ENCODE measurements at regions not wholly inside any gene's neighbourhood (a gene's known extent, or its start where the extent isn't known, plus 50 kb on each side); places are given as distances from the start of the nearest gene placed in this dataset.

- H3K36me3 ChIP-seq (ENCODE audit: control insufficient read depth in 4 of 4, insufficient read depth in 3 of 4, low read depth in 1 of 4, low read length in 3 of 4), result no peaks in the 10 kb centered on the region
- H3K9me3 ChIP-seq (ENCODE audit: control insufficient read depth in 4 of 4, low read length in 3 of 4), result peaks cover 0 to 2% (median 0%) of the 10 kb centered on the region in 4 donors
- peaks cover 0 to 2% (median 0%) of the 10 kb centered on the region in 4 donors for H3K27me3 ChIP-seq (ENCODE audit: control insufficient read depth in 4 of 4, insufficient read depth in 4 of 4, low read length in 3 of 4)
- no peak for TF ChIP-seq FOXA2 (IDR thresholded peaks at IDR 0.05)
- no peak for TF ChIP-seq FOXA1 (IDR thresholded peaks at IDR 0.05)
- no peak overlapping the region for H3K9ac ChIP-seq (ENCODE audit: low read depth in 1 of 2, low read length in 2 of 2)
- no peaks in the 10 kb centered on the region for H3K4me1 ChIP-seq (ENCODE audit: control insufficient read depth in 4 of 4, insufficient read depth in 4 of 4, low read length in 3 of 4)
- H3K4me3 ChIP-seq (ENCODE audit: low read depth in 1 of 3, low read length in 3 of 3), result no peak overlapping the region
- WGBS, result 67% methylated on average over 1 of the region's 1 CpG
- DNase-seq (ENCODE audit: low spot score), result no peak
- H3K27ac ChIP-seq (ENCODE audit: low read depth in 1 of 2, low read length in 2 of 2), result no peak overlapping the region
These were observed 138.4 kb upstream of the ZP4 start for GRCh38 chr1:238029126-238029525.

DNA sequence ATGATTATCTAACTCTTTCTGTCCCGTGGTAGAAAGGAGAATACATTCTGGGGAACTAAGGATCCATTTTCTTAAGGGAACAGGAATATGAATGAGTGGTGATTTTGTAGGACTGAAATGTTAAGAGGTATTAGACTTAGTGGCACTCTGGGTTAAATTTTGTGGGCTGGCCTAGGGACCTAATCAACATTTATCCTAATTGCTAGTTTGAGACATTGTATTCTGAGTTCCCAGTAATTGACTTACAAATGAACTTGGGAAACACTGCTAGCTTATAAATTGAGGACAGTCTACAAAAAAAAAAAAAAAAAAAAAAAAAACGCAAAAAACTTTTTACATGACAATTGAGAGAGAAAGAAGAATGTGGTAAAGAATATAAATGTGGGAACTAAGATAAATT lies 136.6 kb upstream of the ZP4 start:
- peaks cover 0 to 2% (median 0%) of the 10 kb centered on the region in 4 donors for H3K27me3 ChIP-seq (ENCODE audit: control insufficient read depth in 4 of 4, insufficient read depth in 4 of 4, low read length in 3 of 4)
- H3K36me3 ChIP-seq (ENCODE audit: control insufficient read depth in 4 of 4, insufficient read depth in 3 of 4, low read depth in 1 of 4, low read length in 3 of 4), result no peaks in the 10 kb centered on the region
- no peak overlapping the region for H3K4me3 ChIP-seq (ENCODE audit: low read depth in 1 of 3, low read length in 3 of 3)
- no peak overlapping the region for H3K27ac ChIP-seq (ENCODE audit: low read depth in 1 of 2, low read length in 2 of 2)
- TF ChIP-seq RAD21 (IDR thresholded peaks at IDR 0.05) (no peak), ATF3 (IDR thresholded peaks at IDR 0.05) (no peak), EGR1 (IDR thresholded peaks at IDR 0.05; ENCODE audit: low read depth in 2 of 2) (no peak), JUND (IDR thresholded peaks at IDR 0.05) (no peak), CTCF (IDR thresholded peaks at IDR 0.05; ENCODE audit: low read depth, low read length, missing input control) (no peak), FOXA2 (IDR thresholded peaks at IDR 0.05) (no peak), REST (IDR thresholded peaks at IDR 0.05) (no peak), FOXA1 (IDR thresholded peaks at IDR 0.05) (no peak)
- no peaks in the 10 kb centered on the region for H3K4me1 ChIP-seq (ENCODE audit: control insufficient read depth in 4 of 4, insufficient read depth in 4 of 4, low read length in 3 of 4)
- peaks cover 0 to 2% (median 0%) of the 10 kb centered on the region in 4 donors for H3K9me3 ChIP-seq (ENCODE audit: control insufficient read depth in 4 of 4, low read length in 3 of 4)
- no peak overlapping the region for H3K9ac ChIP-seq (ENCODE audit: low read depth in 1 of 2, low read length in 2 of 2)
- no peak for DNase-seq (ENCODE audit: low spot score)
- WGBS, result 47% methylated on average over 2 of the region's 2 CpGs

DNA sequence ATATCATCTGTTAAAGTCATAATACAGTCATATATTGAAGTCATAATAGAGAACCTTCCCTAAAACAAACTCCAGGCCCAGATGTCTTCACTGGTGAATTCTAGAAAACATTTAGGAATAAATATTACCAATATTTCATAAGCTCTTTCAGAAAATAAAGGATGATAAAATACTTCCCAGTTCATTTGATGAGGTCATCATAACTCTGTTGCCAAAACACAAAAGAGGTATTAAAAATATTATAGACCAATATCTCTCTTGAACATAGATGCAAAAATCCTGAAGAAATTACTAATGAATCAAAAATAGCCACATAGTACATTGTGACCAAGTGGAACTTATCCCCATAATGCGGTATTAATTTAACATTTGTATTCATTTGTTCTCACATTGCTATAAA lies 132.4 kb upstream of the ZP4 start:
- WGBS, result 91% methylated on average over 1 of the region's 1 CpG
- H3K27me3 ChIP-seq (ENCODE audit: control insufficient read depth in 4 of 4, insufficient read depth in 4 of 4, low read length in 3 of 4), result no peaks in the 10 kb centered on the region
- H3K9me3 ChIP-seq (ENCODE audit: control insufficient read depth in 4 of 4, low read length in 3 of 4), result no peaks in the 10 kb centered on the region
- no peaks in the 10 kb centered on the region for H3K4me1 ChIP-seq (ENCODE audit: control insufficient read depth in 4 of 4, insufficient read depth in 4 of 4, low read length in 3 of 4)
- H3K36me3 ChIP-seq (ENCODE audit: control insufficient read depth in 4 of 4, insufficient read depth in 3 of 4, low read depth in 1 of 4, low read length in 3 of 4), result no peaks in the 10 kb centered on the region
- H3K27ac ChIP-seq (ENCODE audit: low read depth in 1 of 2, low read length in 2 of 2), result no peak overlapping the region
- no peak overlapping the region for H3K4me3 ChIP-seq (ENCODE audit: low read depth in 1 of 3, low read length in 3 of 3)
- DNase-seq (ENCODE audit: low spot score), result no peak
- no peak overlapping the region for H3K9ac ChIP-seq (ENCODE audit: low read depth in 1 of 2, low read length in 2 of 2)
- TF ChIP-seq ZBTB33 (IDR thresholded peaks at IDR 0.05) (no peak), HNF4A (conservative IDR thresholded peaks at IDR 0.05) (no peak), RAD21 (IDR thresholded peaks at IDR 0.05) (no peak), NR2F2 (IDR thresholded peaks at IDR 0.05) (no peak), RXRA (IDR thresholded peaks at IDR 0.05) (no peak), YY1 (IDR thresholded peaks at IDR 0.05) (no peak), FOXA2 (IDR thresholded peaks at IDR 0.05) (no peak), EGR1 (IDR thresholded peaks at IDR 0.05; ENCODE audit: low read depth in 2 of 2) (no peak), REST (IDR thresholded peaks at IDR 0.05) (no peak)
- TF ChIP-seq, protein P1, sequence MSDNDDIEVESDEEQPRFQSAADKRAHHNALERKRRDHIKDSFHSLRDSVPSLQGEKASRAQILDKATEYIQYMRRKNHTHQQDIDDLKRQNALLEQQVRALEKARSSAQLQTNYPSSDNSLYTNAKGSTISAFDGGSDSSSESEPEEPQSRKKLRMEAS (IDR thresholded peaks at IDR 0.05), result no peak
